Liver (tissue), 8 donors: ENCODE measurements at regions not wholly inside any gene's neighbourhood (a gene's known extent, or its start where the extent isn't known, plus 50 kb on each side); places are given as distances from the start of the nearest gene placed in this dataset.

ENCODE experiments used
- DNase-seq: peaks from one replicate; pipeline ENCODE4 v3.0.0-alpha.2; 2017; ENCODE audit warnings: low spot score
- H3K27ac ChIP-seq, 2 donors: one replicate each; pipeline ENCODE4 v1.7.0; 2013; ENCODE audit warnings: inconsistent platforms in 2 of 2, low read length in 2 of 2, control low read depth in 1 of 2, low read depth in 1 of 2, mild to moderate bottlenecking in 1 of 2
- H3K27me3 ChIP-seq, 4 donors: one replicate each; pipeline versions ENCODE4 v1.6.1 to v1.7.0; 2013; ENCODE audit warnings: low read length in 3 of 4, inconsistent platforms in 1 of 4, mild to moderate bottlenecking in 1 of 4, moderate library complexity in 1 of 4; ENCODE audit not compliant: control insufficient read depth in 4 of 4, insufficient read depth in 4 of 4
- H3K36me3 ChIP-seq, 4 donors: one replicate each; pipeline versions ENCODE4 v1.6.1 to v1.7.0; 2013; ENCODE audit warnings: low read length in 3 of 4, mild to moderate bottlenecking in 3 of 4, low read depth in 1 of 4, moderate library complexity in 1 of 4; ENCODE audit not compliant: control insufficient read depth in 4 of 4, insufficient read depth in 3 of 4
- H3K4me1 ChIP-seq, 4 donors: one replicate each; pipeline versions ENCODE4 v1.6.1 to v1.7.0; 2013; ENCODE audit warnings: low read length in 3 of 4, mild to moderate bottlenecking in 3 of 4, moderate library complexity in 1 of 4; ENCODE audit not compliant: control insufficient read depth in 4 of 4, insufficient read depth in 4 of 4
- H3K4me3 ChIP-seq, 3 donors: one replicate each; pipeline versions ENCODE4 v1.6.1 to v1.7.0; 2013; ENCODE audit warnings: low read length in 3 of 3, control low read depth in 1 of 3, low read depth in 1 of 3, mild to moderate bottlenecking in 1 of 3
- H3K9ac ChIP-seq, 2 donors: one replicate each; pipeline ENCODE4 v1.7.0; 2013; ENCODE audit warnings: low read length in 2 of 2, mild to moderate bottlenecking in 2 of 2, moderate library complexity in 2 of 2, control low read depth in 1 of 2, low read depth in 1 of 2
- H3K9me3 ChIP-seq, 4 donors: one replicate each; pipeline versions ENCODE4 v1.6.1 to v1.7.0; 2013; ENCODE audit warnings: low read length in 3 of 4; ENCODE audit not compliant: control insufficient read depth in 4 of 4
- EGR1 ChIP-seq, 2 donors: IDR thresholded peaks; 2 replicates each; pipeline ENCODE4 v1.6.1; 2016 to 2018; ENCODE audit warnings: antibody characterized with exemption in 2 of 2, low read depth in 2 of 2
- FOXA1 ChIP-seq: IDR thresholded peaks from 2 replicates; pipeline ENCODE4 v1.6.1; 2016; ENCODE audit warnings: antibody characterized with exemption
- FOXA2 ChIP-seq: IDR thresholded peaks from 2 replicates; pipeline ENCODE4 v1.6.1; 2016; ENCODE audit warnings: antibody characterized with exemption
- GABPA ChIP-seq, 2 donors: IDR thresholded peaks in 1 of 2; conservative IDR thresholded peaks in 1 of 2; 2 replicates each; pipeline ENCODE4 v1.6.1; 2016; ENCODE audit warnings: antibody characterized with exemption in 2 of 2, mild to moderate bottlenecking in 1 of 2, moderate library complexity in 1 of 2
- HNF4A ChIP-seq, 2 donors: conservative IDR thresholded peaks; 2 replicates each; pipeline ENCODE4 v1.6.1; 2016; ENCODE audit warnings: antibody characterized with exemption in 2 of 2, mild to moderate bottlenecking in 2 of 2
- HNF4G ChIP-seq: IDR thresholded peaks from 2 replicates; pipeline ENCODE4 v1.6.1; 2016; ENCODE audit warnings: antibody characterized with exemption
- JUND ChIP-seq, 2 donors: IDR thresholded peaks; 2 replicates each; pipeline ENCODE4 v1.6.1; 2016; ENCODE audit warnings: antibody characterized with exemption in 2 of 2
- NR2F2 ChIP-seq: IDR thresholded peaks from 2 replicates; pipeline ENCODE4 v1.6.1; 2016; ENCODE audit warnings: antibody characterized with exemption
- RAD21 ChIP-seq, 2 donors: IDR thresholded peaks; 2 replicates each; pipeline ENCODE4 v1.6.1; 2016; ENCODE audit warnings: antibody characterized with exemption in 2 of 2, mild to moderate bottlenecking in 2 of 2
- SP1 ChIP-seq: IDR thresholded peaks from 2 replicates; pipeline ENCODE4 v1.6.1; 2018; ENCODE audit warnings: antibody characterized with exemption, mild to moderate bottlenecking
- TAF1 ChIP-seq: conservative IDR thresholded peaks from 2 replicates; pipeline ENCODE4 v1.6.1; 2016; ENCODE audit warnings: antibody characterized with exemption, mild to moderate bottlenecking
- YY1 ChIP-seq: IDR thresholded peaks from 2 replicates; pipeline ENCODE4 v1.6.1; 2016; ENCODE audit warnings: antibody characterized with exemption, mild to moderate bottlenecking
- WGBS: extraction: QIAGEN DNeasy Blood & Tissue Kit; methylation state at CpG from one replicate; pipeline ENCODE4 v1.1.7; 2013; 5-methylcytosine and 5-hydroxymethylcytosine counted together
- TF ChIP-seq, protein P1 (sequence below): IDR thresholded peaks from 2 replicates; pipeline ENCODE4 v1.6.1; 2016; ENCODE audit warnings: antibody characterized with exemption, mild to moderate bottlenecking
- TF ChIP-seq, protein P2 (sequence below): IDR thresholded peaks from 2 replicates; pipeline ENCODE4 v1.6.1; 2016; ENCODE audit warnings: antibody characterized with exemption
- TF ChIP-seq, protein P3 (sequence below): fragments of 150-350 bp; IDR thresholded peaks from 2 replicates; pipeline ENCODE4 v1.5.1; 2017; ENCODE audit warnings: improper control_type of control experiment, low read depth, low read length; ENCODE audit not compliant: missing input control
- TF ChIP-seq, protein P4 (sequence below): IDR thresholded peaks from 2 replicates; pipeline ENCODE4 v1.6.1; 2016; ENCODE audit warnings: antibody characterized with exemption
- TF ChIP-seq, protein P5 (sequence below): IDR thresholded peaks from 2 replicates; pipeline ENCODE4 v1.6.1; 2016; ENCODE audit warnings: antibody characterized with exemption
- donor health status: healthy.
- donor health status: healthy.
- donor health status: healthy.
- donor health status: healthy.
- donor health status: healthy.

DNA sequence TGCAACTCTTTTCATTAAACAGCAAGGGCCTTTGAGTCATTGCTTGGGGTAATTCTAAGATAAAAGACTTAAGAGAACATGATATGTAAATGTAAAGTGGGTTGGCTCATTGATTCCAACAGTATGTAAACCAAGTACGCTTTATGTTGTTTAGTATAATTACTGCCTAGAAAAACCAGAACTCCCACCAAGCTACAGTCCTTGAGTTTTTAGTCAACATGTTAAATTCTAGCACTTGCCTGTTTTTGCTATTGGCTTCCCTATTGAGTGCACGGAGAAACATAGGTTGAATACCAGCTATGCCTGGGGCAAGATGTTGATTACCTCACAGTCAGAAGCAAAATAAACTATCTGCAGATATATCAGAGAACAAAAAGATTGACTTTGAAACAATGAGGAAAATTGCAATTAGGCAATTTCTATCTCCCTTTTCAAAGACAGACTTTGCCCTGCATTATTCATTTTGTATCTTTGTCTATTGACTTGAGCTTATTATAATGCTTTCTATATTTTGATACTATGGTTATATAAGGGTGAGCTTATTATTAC is 179.3 kb downstream of the ZPLD1 start:
- Histone ChIP-seq H3K9me3 (no peaks in the 10 kb centered on the region), H3K27me3 (no peaks in the 10 kb centered on the region), H3K4me1 (no peaks in the 10 kb centered on the region), H3K4me3 (no peak overlapping the region), H3K36me3 (no peaks in the 10 kb centered on the region), H3K27ac (no peak overlapping the region), H3K9ac (no peak overlapping the region)
- no peak for DNase-seq
- WGBS = 92% methylated on average over 2 of the region's 2 CpGs
- no peak for TF ChIP-seq SP1
- no peak for TF ChIP-seq NR2F2

DNA sequence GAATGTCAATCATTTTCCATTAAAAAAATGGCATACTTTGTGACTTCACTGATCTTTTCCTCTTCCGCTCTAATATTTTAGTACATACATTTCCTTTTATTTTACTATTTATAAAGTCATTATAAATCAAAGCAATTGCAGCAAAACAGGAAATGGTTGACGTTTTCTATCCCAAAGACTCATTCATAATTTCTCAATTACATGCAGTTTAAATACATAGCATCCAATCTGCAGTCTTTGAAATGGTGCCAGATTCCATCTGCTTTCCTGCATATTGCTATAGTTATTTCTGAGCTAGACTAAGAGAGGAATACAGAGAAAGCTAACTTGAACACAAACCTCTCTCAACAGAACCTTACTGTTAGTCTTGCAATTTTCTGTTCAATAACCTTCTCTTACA is 179.8 kb downstream of the ZPLD1 start:
- H3K27ac ChIP-seq = no peak overlapping the region
- no peaks in the 10 kb centered on the region for H3K36me3 ChIP-seq
- H3K9me3 ChIP-seq = no peaks in the 10 kb centered on the region
- no peak overlapping the region for H3K4me3 ChIP-seq
- no peaks in the 10 kb centered on the region for H3K27me3 ChIP-seq
- H3K9ac ChIP-seq = no peak overlapping the region
- WGBS = 75% methylated on average over 2 of the region's 2 CpGs
- DNase-seq = no peak
- TF ChIP-seq, protein P1, sequence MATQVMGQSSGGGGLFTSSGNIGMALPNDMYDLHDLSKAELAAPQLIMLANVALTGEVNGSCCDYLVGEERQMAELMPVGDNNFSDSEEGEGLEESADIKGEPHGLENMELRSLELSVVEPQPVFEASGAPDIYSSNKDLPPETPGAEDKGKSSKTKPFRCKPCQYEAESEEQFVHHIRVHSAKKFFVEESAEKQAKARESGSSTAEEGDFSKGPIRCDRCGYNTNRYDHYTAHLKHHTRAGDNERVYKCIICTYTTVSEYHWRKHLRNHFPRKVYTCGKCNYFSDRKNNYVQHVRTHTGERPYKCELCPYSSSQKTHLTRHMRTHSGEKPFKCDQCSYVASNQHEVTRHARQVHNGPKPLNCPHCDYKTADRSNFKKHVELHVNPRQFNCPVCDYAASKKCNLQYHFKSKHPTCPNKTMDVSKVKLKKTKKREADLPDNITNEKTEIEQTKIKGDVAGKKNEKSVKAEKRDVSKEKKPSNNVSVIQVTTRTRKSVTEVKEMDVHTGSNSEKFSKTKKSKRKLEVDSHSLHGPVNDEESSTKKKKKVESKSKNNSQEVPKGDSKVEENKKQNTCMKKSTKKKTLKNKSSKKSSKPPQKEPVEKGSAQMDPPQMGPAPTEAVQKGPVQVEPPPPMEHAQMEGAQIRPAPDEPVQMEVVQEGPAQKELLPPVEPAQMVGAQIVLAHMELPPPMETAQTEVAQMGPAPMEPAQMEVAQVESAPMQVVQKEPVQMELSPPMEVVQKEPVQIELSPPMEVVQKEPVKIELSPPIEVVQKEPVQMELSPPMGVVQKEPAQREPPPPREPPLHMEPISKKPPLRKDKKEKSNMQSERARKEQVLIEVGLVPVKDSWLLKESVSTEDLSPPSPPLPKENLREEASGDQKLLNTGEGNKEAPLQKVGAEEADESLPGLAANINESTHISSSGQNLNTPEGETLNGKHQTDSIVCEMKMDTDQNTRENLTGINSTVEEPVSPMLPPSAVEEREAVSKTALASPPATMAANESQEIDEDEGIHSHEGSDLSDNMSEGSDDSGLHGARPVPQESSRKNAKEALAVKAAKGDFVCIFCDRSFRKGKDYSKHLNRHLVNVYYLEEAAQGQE = no peak
- no peaks in the 10 kb centered on the region for H3K4me1 ChIP-seq

DNA sequence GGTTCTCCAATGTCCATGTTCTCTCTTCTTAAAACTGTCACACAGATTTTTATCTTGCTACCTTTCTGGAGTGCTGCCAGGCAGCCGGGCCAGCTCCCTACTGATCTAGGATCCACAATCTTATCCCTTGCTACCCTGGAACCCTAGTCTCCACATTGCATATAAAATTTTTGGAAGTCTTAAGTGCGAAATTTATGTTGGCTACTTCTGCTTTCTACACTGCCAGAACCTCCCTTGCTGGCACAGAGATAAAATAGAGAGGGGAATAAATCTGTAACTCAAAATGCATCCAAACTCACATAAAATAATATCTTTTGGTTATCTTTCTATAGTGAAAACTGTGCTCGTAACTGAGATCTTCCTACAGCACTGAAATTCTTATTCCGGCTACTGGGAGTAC is 182.6 kb downstream of the ZPLD1 start:
- Histone ChIP-seq H3K27me3 (no peaks in the 10 kb centered on the region), H3K27ac (no peak overlapping the region), H3K4me3 (no peak overlapping the region), H3K36me3 (no peaks in the 10 kb centered on the region), H3K9ac (no peak overlapping the region), H3K9me3 (no peaks in the 10 kb centered on the region), H3K4me1 (no peaks in the 10 kb centered on the region)
- no peak for DNase-seq
- TF ChIP-seq FOXA2 (no peak), SP1 (no peak), GABPA (IDR thresholded peaks at IDR 0.05 in 1 of 2, conservative IDR thresholded peaks at IDR 0.05 in 1 of 2) (no peak), HNF4A (conservative IDR thresholded peaks at IDR 0.05) (no peak), YY1 (no peak), JUND (IDR thresholded peaks at IDR 0.05) (no peak), EGR1 (IDR thresholded peaks at IDR 0.05; ENCODE audit: low read depth in 2 of 2) (no peak), FOXA1 (no peak), TAF1 (no peak), HNF4G (no peak), RAD21 (IDR thresholded peaks at IDR 0.05) (no peak)
- TF ChIP-seq, protein P2, sequence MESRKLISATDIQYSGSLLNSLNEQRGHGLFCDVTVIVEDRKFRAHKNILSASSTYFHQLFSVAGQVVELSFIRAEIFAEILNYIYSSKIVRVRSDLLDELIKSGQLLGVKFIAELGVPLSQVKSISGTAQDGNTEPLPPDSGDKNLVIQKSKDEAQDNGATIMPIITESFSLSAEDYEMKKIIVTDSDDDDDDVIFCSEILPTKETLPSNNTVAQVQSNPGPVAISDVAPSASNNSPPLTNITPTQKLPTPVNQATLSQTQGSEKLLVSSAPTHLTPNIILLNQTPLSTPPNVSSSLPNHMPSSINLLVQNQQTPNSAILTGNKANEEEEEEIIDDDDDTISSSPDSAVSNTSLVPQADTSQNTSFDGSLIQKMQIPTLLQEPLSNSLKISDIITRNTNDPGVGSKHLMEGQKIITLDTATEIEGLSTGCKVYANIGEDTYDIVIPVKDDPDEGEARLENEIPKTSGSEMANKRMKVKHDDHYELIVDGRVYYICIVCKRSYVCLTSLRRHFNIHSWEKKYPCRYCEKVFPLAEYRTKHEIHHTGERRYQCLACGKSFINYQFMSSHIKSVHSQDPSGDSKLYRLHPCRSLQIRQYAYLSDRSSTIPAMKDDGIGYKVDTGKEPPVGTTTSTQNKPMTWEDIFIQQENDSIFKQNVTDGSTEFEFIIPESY = no peak
- TF ChIP-seq, protein P1 = no peak
- TF ChIP-seq, protein P3, sequence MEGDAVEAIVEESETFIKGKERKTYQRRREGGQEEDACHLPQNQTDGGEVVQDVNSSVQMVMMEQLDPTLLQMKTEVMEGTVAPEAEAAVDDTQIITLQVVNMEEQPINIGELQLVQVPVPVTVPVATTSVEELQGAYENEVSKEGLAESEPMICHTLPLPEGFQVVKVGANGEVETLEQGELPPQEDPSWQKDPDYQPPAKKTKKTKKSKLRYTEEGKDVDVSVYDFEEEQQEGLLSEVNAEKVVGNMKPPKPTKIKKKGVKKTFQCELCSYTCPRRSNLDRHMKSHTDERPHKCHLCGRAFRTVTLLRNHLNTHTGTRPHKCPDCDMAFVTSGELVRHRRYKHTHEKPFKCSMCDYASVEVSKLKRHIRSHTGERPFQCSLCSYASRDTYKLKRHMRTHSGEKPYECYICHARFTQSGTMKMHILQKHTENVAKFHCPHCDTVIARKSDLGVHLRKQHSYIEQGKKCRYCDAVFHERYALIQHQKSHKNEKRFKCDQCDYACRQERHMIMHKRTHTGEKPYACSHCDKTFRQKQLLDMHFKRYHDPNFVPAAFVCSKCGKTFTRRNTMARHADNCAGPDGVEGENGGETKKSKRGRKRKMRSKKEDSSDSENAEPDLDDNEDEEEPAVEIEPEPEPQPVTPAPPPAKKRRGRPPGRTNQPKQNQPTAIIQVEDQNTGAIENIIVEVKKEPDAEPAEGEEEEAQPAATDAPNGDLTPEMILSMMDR = no peak
- TF ChIP-seq, protein P4, sequence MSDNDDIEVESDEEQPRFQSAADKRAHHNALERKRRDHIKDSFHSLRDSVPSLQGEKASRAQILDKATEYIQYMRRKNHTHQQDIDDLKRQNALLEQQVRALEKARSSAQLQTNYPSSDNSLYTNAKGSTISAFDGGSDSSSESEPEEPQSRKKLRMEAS = no peak
- TF ChIP-seq, protein P5, sequence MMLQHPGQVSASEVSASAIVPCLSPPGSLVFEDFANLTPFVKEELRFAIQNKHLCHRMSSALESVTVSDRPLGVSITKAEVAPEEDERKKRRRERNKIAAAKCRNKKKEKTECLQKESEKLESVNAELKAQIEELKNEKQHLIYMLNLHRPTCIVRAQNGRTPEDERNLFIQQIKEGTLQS = no peak
- WGBS = 84% methylated on average over 4 of the region's 4 CpGs
